NCI-H2171 treated with DMSO at 0.1 percent for 48 hours (cell line): ENCODE measurements at regions not wholly inside any gene's neighbourhood (a gene's known extent, or its start where the extent isn't known, plus 50 kb on each side); places are given as distances from the start of the nearest gene placed in this dataset.
"Not testable (repeated sequence)": the region's sequence is repeated elsewhere in the genome, so short reads cannot be mapped to it uniquely, and the experiment has no call there.

Experiments
- DNase-seq: peaks from one replicate; lab custom pipeline; 2025; lab: John Stamatoyannopoulos, UW

GRCh38 chrY:13756615-13757014 lies 52.9 kb downstream of the TMSB4Y start:
- DNase-seq = no peak

- no peak for DNase-seq
Measured at GRCh38 chrY:13766040-13766439, 62.3 kb downstream of the TMSB4Y start.

- no peak for DNase-seq
Measured at GRCh38 chrY:13790108-13790793, 86.6 kb downstream of the TMSB4Y start.

GRCh38 chrY:13795067-13795466 lies 91.4 kb downstream of the TMSB4Y start:
- no peak for DNase-seq

GRCh38 chrY:13802828-13803227 lies 99.1 kb downstream of the TMSB4Y start:
- DNase-seq = no peak

- no peak for DNase-seq
Measured at GRCh38 chrY:13803424-13803823, 99.7 kb downstream of the TMSB4Y start.

- DNase-seq = no peak
Measured at GRCh38 chrY:13804124-13805056, 100.7 kb downstream of the TMSB4Y start.

GRCh38 chrY:13805057-13805735 lies 101.5 kb downstream of the TMSB4Y start:
- no peak for DNase-seq

GRCh38 chrY:13805736-13806067 lies 102.0 kb downstream of the TMSB4Y start:
- no peak for DNase-seq

- DNase-seq = no peak
Measured at GRCh38 chrY:13830089-13830488, 126.4 kb downstream of the TMSB4Y start.

GRCh38 chrY:13844411-13844810 lies 140.7 kb downstream of the TMSB4Y start:
- no peak for DNase-seq

GRCh38 chrY:13845276-13845675 lies 141.0 kb downstream of the VCY start:
- DNase-seq = peak; percentile 45

GRCh38 chrY:13869611-13870010 lies 116.7 kb downstream of the VCY start:
- DNase-seq = peak; percentile 80

GRCh38 chrY:13871426-13871825 lies 114.8 kb downstream of the VCY start:
- DNase-seq = no peak

- DNase-seq = peak; percentile 90
Measured at GRCh38 chrY:13872696-13873095, 113.6 kb downstream of the VCY start.

GRCh38 chrY:13878506-13878905 lies 107.8 kb downstream of the VCY start:
- peak; percentile 42 for DNase-seq

- peak; percentile 19 for DNase-seq
Measured at GRCh38 chrY:13881096-13881495, 105.2 kb downstream of the VCY start.

GRCh38 chrY:13882829-13883228 lies 103.4 kb downstream of the VCY start:
- no peak for DNase-seq

GRCh38 chrY:13894028-13894427 lies 92.2 kb downstream of the VCY start:
- DNase-seq = not testable (repeated sequence)

GRCh38 chrY:13907736-13908135 lies 78.5 kb downstream of the VCY start:
- no peak for DNase-seq

- not testable (repeated sequence) for DNase-seq
Measured at GRCh38 chrY:13930436-13930835, 55.8 kb downstream of the VCY start.
